DMS 273 (cell line): ENCODE measurements at regions not wholly inside any gene's neighbourhood (a gene's known extent, or its start where the extent isn't known, plus 50 kb on each side); places are given as distances from the start of the nearest gene placed in this dataset.

Source experiments
- DNase-seq: peaks from one replicate; lab custom pipeline; 2025; ENCODE audit not compliant: unreplicated experiment; lab: John Stamatoyannopoulos, UW

DNA sequence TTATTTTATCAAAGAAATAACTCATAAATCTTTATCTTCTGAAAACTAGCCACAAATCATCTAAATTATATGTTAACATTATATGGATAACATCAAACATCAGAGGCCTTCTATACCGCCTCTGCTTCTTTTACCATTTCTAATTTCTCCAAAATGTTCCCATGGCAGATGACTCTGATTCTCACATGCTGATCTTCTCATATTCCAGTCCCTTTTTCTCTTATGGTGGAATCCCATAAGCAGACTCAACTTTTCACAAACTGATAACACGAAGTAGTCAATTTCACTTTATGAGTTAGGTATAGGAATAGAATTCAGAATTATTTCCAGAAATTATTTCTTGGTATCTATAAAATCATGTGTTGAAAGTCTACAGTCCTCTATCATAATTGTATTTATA, 212.3 kb downstream of the ENC1 start:
- peak; percentile 17 for DNase-seq

DNA sequence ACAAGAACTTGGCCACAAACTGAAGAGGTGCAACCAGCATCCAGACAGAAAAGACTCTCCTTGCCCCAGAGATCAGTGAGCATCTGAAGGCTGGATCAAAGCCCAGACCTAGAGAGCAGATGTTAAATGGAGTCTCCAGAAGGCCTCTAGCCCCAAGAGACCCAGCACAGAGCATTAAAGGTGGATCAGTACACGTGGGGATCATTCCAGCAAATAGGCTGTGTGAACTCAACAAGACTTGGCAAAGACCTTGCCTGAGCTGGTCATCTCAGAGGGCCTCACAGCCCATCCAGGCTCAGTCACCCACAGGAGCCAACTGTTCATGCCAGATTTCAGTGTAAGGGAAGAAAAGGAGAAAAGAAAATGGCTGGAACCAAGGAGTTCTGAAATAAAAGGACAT, 214.0 kb downstream of the ENC1 start:
- DNase-seq: peak; percentile 97

GRCh38 chr5:74424162-74424868, 216.2 kb downstream of the ENC1 start:
- peak; percentile 24 for DNase-seq

- no peak for DNase-seq
Observed at GRCh38 chr5:74423383-74423782, 217.1 kb downstream of the ENC1 start.

GRCh38 chr5:74422671-74423070, 217.9 kb downstream of the ENC1 start:
- no peak for DNase-seq

- DNase-seq: no peak
Observed at GRCh38 chr5:74422030-74422429, 218.5 kb downstream of the ENC1 start.

- DNase-seq: no peak
Observed at GRCh38 chr5:74421377-74421776, 219.2 kb downstream of the ENC1 start.

DNA sequence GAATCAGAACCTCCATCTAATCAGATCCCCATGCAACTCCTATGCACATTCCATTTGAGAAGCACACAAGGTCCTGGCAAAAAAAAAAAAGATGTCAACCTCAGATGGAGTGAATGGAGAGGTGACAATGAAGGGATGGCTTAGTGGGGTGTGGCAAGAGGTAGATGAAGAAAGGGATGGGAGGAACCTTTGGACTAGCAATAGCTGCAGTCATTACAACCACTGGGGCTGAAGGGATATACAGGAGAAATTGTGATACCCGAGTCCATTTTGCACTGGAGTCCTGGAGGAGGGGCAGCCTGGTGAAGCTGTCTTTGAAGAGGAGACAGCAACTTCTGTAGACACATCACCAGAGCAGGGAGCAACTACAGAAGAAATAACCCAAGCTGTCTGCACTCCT, 219.6 kb downstream of the ENC1 start:
- DNase-seq: no peak

GRCh38 chr5:74420220-74420619, 220.3 kb downstream of the ENC1 start:
- no peak for DNase-seq

- no peak for DNase-seq
Observed at GRCh38 chr5:74419468-74419867, 221.1 kb downstream of the ENC1 start.

GRCh38 chr5:74418709-74419108, 221.8 kb downstream of the ENC1 start:
- no peak for DNase-seq

DNA sequence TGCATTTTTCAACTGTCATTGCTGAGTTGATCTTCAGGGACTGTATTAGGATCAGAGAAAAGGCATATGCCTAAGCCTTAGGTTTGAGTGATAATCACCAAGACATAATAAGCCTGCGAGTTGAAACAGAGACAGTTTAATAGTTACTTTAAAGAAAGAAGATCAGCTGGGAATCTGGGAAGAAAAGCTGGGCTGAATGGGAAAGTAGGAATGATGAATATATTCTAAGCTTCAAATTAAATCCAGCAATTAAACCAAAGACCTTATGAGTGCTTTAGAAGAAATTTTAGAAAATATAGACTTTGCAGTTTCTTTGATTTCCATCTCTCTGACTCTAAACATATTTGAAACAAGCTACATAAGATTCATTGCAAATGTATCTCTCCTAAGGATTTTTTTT, 222.3 kb downstream of the ENC1 start:
- DNase-seq: no peak

DNA sequence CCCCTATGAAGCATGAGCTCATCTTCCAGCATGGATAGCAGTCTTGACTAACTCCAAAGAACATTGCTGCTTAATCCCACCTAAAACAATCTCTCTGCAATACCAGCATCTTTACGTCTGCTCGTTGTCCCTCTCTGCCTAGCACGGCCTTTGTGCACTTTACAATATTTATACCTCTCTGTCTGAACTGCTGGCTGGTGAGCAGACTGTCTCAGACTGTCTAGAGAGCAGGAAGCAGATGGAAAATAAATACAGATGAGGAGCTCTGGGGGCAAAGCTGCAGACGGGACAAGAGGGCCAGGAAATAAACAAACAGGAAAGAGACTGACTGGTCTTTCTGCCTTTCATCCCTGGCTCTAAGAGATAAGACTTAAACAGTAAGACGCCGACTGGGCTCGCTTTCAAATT, 224.8 kb downstream of the ENC1 start:
- peak; percentile 61 for DNase-seq

DNA sequence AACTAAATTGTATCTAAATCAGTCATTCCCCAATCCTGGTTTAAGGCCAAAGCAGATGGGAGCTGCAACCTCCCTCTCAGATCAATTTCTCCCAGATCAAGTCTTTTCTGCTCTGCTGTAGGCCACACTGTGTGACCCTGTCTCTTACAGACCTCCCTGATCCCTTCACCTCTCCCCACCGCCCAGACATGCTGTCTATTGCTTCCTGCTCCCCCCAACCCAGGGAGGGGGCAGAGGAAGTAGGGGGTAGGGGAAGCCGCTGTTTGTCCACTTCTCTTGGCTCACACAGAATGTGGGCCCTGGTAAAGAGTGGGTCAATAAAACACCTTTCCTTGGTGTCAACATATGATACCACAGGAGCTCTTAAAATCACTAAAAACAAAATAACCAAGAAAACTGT, 226.3 kb downstream of the ENC1 start:
- no peak for DNase-seq

- DNase-seq: no peak
Observed at GRCh38 chr5:74413403-74414048, 227.0 kb downstream of the ENC1 start.

DNA sequence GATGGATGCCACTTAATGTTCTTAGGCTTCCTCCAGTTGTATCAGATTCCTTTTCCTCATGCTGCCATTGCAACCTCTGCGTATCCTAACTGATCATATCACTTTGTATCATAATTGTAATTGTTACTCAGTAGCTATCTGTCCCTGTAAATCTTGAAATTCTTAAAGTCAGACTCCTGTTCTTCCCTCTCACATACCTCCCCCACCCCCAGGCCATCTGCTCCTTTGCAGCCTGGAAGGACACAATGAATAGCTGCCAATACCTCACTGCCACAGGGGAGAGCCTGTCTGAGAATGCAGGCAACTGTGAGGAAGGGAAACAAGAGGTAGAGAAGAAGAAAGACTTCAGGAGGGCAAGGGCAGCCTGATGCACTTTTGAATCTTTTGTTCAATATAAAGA, 228.5 kb downstream of the ENC1 start:
- peak; percentile 92 for DNase-seq

- DNase-seq: no peak
Observed at GRCh38 chr5:74409712-74410111, 230.8 kb downstream of the ENC1 start.

- peak; percentile 80 for DNase-seq
Observed at GRCh38 chr5:74409166-74409706, 231.3 kb downstream of the ENC1 start.

GRCh38 chr5:74408150-74409043, 232.1 kb downstream of the ENC1 start:
- DNase-seq: no peak

DNA sequence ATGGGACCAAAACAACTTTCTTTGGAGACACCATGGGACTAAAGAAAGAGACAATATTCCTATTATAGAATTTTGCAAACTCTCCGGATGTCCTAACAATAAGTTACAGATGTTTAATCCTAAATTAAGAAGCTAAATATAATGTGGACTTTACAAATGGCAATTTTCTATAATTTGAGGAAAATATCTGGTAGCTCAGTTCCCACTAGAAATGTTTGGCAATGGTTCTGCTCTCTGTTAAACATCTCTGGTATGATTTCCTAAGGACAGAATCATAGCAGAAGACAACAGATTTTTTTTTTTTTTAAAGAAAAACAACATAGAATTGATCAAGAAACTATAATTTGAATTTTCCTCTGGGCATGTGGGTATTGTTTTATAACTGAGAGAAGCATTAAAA, 232.8 kb downstream of the ENC1 start:
- DNase-seq: no peak

DNA sequence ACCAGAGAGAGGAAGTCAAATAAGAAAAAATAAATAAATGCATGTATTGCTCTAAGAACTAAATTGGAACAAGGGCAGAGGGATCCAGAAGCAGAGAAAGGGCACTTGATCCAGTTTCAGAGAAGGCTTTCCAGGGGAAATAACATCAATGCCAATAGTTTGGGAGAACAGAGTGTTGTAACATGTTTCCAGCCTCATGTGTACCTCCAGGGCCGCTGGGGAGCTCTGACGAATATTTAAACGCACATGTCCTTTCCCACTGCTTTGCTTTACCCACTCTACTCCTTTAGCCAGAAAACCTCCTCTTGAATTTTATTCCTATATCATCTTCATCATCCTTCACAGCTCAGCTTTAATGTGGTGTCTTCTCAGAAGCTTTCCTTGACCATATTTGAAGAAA, 233.7 kb downstream of the ENC1 start:
- no peak for DNase-seq

DNA sequence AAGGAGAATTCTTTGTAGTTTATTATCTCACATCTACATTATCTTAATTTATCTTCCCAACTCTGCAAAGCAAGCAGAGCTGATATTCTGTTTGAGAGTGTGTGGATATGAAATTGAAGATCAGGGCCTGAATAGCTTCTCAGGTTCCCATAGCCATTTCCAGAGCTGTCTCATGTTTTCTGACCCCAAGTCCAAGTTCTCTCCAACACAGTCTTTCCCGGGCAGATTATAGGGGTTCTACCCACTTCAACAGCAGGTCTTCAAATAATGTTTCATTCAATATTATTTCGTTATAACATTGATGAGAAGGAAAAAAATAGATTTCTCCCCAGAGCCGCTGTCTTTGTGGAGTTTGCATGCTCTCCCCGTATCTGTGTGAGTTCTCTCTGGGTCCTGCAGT, 234.9 kb downstream of the ENC1 start:
- DNase-seq: no peak
